ENCODE measurements at regions not wholly inside any gene's neighbourhood (a gene's known extent, or its start where the extent isn't known, plus 50 kb on each side); places are given as distances from the start of the nearest gene placed in this dataset.

- TF ChIP-seq POLR2AphosphoS5 (IDR thresholded peaks at IDR 0.05) (no peak), CTCF (IDR thresholded peaks at IDR 0.05) (no peak), POLR2A (IDR thresholded peaks at IDR 0.05) (no peak)
Measured at GRCh38 chr16:86074651-86075487, 175.9 kb downstream of the IRF8 start.
